ENCODE measurements at regions not wholly inside any gene's neighbourhood (a gene's known extent, or its start where the extent isn't known, plus 50 kb on each side); places are given as distances from the start of the nearest gene placed in this dataset.

DNA sequence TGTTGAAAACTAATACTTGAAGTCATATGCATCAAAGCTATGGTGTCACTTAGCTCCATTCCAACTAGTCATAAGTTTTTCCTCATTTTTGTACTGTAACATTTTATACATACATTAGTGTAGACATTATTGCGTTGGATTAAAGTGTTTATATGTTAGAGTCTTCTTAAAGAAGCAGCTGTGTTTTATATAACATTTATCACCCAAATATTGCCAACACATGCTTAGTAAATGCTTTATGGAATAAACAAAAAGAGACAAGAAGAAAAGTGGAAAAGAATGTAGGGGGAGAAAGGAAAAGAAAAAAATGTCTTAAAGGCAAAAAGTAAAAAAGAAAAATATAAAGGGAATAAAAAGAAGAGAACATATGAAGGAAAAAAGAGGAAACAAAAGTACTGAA lies 1314.3 kb upstream of the CELF4 start:
- TF ChIP-seq CTCF (IDR thresholded peaks at IDR 0.05) = no peak
- no peak for TF ChIP-seq POLR2A (IDR thresholded peaks at IDR 0.05)
- TF ChIP-seq POLR2AphosphoS5 (IDR thresholded peaks at IDR 0.05) = no peak
- no peak for TF ChIP-seq EP300 (IDR thresholded peaks at IDR 0.05)

All from sigmoid colon (tissue), 4 donors.